ENCODE measurements at regions not wholly inside any gene's neighbourhood (a gene's known extent, or its start where the extent isn't known, plus 50 kb on each side); places are given as distances from the start of the nearest gene placed in this dataset.

DNA sequence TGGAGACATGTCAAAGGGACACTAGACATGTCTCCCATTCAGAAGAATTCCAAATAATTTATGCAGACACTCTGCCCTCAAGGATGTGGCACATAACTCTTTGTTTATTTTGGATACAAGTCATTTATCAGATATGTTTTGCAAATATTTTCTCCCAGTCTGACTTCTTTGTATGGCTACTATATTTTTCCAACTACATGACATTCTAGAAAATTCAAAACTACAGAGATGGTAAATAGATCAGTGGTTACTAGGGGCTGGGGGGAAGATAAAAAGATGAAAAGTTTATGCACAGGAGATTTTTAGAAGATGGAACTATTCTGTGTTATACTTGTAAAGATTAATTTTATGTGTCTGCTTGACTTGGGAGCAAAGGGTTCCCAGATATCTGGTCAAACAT, 347.3 kb upstream of the TRPC7 start:
- no peaks in the 10 kb centered on the region for H3K9me3 ChIP-seq
- no peak overlapping the region for H3K27ac ChIP-seq
- no peak overlapping the region for H3K4me3 ChIP-seq
- H3K36me3 ChIP-seq (ENCODE audit: insufficient read depth in 1 of 2, low read depth in 1 of 2), result no peaks in the 10 kb centered on the region
- intact Hi-C loops (cut with DNase I), result no loop called here
- TF ChIP-seq, protein P1, sequence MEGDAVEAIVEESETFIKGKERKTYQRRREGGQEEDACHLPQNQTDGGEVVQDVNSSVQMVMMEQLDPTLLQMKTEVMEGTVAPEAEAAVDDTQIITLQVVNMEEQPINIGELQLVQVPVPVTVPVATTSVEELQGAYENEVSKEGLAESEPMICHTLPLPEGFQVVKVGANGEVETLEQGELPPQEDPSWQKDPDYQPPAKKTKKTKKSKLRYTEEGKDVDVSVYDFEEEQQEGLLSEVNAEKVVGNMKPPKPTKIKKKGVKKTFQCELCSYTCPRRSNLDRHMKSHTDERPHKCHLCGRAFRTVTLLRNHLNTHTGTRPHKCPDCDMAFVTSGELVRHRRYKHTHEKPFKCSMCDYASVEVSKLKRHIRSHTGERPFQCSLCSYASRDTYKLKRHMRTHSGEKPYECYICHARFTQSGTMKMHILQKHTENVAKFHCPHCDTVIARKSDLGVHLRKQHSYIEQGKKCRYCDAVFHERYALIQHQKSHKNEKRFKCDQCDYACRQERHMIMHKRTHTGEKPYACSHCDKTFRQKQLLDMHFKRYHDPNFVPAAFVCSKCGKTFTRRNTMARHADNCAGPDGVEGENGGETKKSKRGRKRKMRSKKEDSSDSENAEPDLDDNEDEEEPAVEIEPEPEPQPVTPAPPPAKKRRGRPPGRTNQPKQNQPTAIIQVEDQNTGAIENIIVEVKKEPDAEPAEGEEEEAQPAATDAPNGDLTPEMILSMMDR (IDR thresholded peaks at IDR 0.05), result no peak
- no peaks in the 10 kb centered on the region for H3K4me1 ChIP-seq
- DNase-seq (no peak), ATAC-seq (no peak)
- H3K27me3 ChIP-seq (ENCODE audit: insufficient read depth in 3 of 3, low read length in 2 of 3), result no peaks in the 10 kb centered on the region

DNA sequence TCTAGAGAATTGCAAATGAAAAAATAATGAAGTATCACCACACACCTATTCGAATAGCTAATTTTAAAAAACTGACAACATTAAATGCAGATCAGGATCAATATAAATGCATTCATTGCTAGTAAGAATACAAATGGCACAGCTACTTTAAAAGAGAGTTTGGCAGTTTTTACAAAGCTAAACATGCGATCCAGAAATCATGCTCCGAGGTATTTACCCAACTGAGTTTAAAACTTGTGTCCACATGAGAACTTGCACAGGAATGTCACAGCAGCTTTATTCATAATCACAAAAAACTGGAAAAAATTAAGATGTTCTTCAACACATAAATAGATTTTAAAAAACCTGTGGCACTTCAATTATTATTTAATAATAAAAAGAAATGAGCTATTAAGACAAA, 345.5 kb upstream of the TRPC7 start:
- H3K9me3 ChIP-seq, result no peaks in the 10 kb centered on the region
- WGBS, 3 donors, result 77 to 84% (median 81%) methylated on average over 3 of the region's 3 CpGs
- DNase-seq (no peak), ATAC-seq (no peak)
- intact Hi-C loops (cut with DNase I), result no loop called here
- no peak overlapping the region for H3K4me3 ChIP-seq
- TF ChIP-seq, protein P1 (IDR thresholded peaks at IDR 0.05), result no peak
- H3K27me3 ChIP-seq (ENCODE audit: insufficient read depth in 3 of 3, low read length in 2 of 3), result no peaks in the 10 kb centered on the region
- H3K4me1 ChIP-seq, result no peaks in the 10 kb centered on the region
- H3K36me3 ChIP-seq (ENCODE audit: insufficient read depth in 1 of 2, low read depth in 1 of 2), result no peaks in the 10 kb centered on the region
- no peak overlapping the region for H3K27ac ChIP-seq

DNA sequence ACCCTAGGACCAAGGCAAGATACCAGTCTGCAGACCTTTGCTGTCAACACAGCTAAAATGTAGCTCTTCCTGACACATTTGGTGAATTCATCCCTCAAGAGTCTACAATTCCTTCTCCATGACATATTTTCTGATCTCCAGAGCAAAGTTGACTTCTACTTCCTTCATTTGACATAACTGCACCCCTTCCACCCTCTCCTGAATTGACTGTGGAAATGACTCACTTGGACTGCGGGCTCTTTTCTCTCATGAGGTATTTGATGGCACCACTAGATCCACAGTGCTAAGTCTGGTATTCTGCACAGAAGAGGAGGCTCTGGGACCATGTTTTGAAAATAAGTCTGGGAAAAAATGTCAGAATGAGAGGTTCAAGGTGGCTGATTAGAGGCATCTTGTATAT, 338.4 kb upstream of the TRPC7 start:
- no peaks in the 10 kb centered on the region for H3K4me1 ChIP-seq
- H3K36me3 ChIP-seq (ENCODE audit: insufficient read depth in 1 of 2, low read depth in 1 of 2), result no peaks in the 10 kb centered on the region
- no peak overlapping the region for H3K27ac ChIP-seq
- no peak for DNase-seq
- WGBS, 3 donors, result 92 to 97% (median 96%) methylated on average over 1 of the region's 1 CpG
- H3K27me3 ChIP-seq (ENCODE audit: insufficient read depth in 3 of 3, low read length in 2 of 3), result no peaks in the 10 kb centered on the region
- no peak for ATAC-seq
- no peaks in the 10 kb centered on the region for H3K9me3 ChIP-seq
- TF ChIP-seq, protein P1 (IDR thresholded peaks at IDR 0.05), result no peak
- H3K4me3 ChIP-seq, result no peak overlapping the region
- intact Hi-C loops (cut with DNase I), result no loop called here

DNA sequence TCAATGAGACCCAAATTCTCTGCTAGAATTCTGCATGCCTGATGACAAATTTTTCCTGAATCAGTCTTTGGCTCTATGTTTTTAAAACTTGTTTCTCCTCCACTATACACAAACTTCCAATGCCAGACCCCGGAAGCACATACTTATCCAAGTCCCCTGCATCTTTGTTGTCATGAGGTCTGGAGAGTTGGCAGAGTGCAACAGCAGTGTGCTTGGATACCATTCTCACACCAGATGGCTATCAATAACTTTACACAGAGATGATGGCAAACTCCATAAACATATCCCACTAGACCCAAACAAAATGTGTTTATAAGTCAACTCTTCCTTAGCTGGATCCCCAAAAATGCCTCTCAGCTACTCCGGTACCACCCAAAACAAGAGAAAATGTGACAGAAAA, 337.7 kb upstream of the TRPC7 start:
- TF ChIP-seq, protein P1 (IDR thresholded peaks at IDR 0.05), result no peak
- Histone ChIP-seq H3K27me3 (ENCODE audit: insufficient read depth in 3 of 3, low read length in 2 of 3) (no peaks in the 10 kb centered on the region), H3K9me3 (no peaks in the 10 kb centered on the region), H3K4me1 (no peaks in the 10 kb centered on the region), H3K4me3 (no peak overlapping the region), H3K36me3 (ENCODE audit: insufficient read depth in 1 of 2, low read depth in 1 of 2) (no peaks in the 10 kb centered on the region), H3K27ac (no peak overlapping the region)
- DNase-seq (no peak), ATAC-seq (no peak)
- intact Hi-C loops (cut with DNase I), result no loop called here
- 84 to 93% (median 88%) methylated on average over 2 of the region's 2 CpGs for WGBS, 3 donors

DNA sequence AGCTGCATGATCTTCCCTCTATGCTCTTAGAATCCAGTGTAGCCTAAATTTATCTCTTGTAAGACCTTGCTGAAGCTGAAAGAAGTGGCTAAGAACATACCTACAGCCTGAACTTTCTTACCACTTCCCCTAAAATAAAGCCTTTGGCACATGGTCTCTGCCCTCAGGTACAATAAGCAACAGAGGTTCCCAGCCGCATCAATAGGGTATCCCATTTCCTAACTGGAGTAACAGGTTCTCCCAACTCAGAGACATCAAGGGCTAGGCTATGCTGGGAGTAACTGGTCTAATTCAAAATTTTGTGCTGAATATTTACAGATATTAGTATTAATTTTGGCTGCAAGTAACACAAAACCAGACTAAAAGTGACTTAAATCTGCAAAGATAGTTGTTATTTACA, 335.8 kb upstream of the TRPC7 start:
- ATAC-seq (no peak), DNase-seq (no peak)
- H3K4me1 ChIP-seq, result no peaks in the 10 kb centered on the region
- H3K27ac ChIP-seq, result no peak overlapping the region
- intact Hi-C loops (cut with DNase I), result no loop called here
- H3K4me3 ChIP-seq, result no peak overlapping the region
- no peaks in the 10 kb centered on the region for H3K27me3 ChIP-seq (ENCODE audit: insufficient read depth in 3 of 3, low read length in 2 of 3)
- TF ChIP-seq, protein P1 (IDR thresholded peaks at IDR 0.05), result no peak
- WGBS, 3 donors, result 76 to 85% (median 84%) methylated on average over 1 of the region's 1 CpG
- no peaks in the 10 kb centered on the region for H3K36me3 ChIP-seq (ENCODE audit: insufficient read depth in 1 of 2, low read depth in 1 of 2)
- no peaks in the 10 kb centered on the region for H3K9me3 ChIP-seq
